ENCODE measurements at regions not wholly inside any gene's neighbourhood (a gene's known extent, or its start where the extent isn't known, plus 50 kb on each side); places are given as distances from the start of the nearest gene placed in this dataset.

GRCh38 chr1:116299248-116299647 is 73.8 kb upstream of the ATP1A1 start:
- no peak for DNase-seq

DNA sequence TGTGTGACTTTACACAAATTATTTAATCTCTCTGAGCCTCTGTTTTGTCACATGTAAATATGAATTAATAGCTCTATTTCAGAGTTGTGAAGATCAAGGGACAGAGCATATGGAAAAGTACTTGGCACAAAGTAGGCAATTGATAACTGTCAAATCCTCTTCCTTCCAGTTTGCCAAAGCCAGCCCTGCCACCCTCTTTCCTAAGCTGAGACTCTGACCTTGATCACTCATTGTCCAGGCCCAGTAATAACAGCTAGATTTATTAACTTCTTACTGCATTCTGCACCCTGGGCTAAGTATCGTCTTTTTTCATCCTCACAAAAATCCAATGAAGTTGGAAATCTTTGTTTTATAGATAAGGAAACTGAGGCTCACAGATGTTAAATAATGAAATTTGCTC is 70.8 kb upstream of the ATP1A1 start:
- DNase-seq: no peak

DNA sequence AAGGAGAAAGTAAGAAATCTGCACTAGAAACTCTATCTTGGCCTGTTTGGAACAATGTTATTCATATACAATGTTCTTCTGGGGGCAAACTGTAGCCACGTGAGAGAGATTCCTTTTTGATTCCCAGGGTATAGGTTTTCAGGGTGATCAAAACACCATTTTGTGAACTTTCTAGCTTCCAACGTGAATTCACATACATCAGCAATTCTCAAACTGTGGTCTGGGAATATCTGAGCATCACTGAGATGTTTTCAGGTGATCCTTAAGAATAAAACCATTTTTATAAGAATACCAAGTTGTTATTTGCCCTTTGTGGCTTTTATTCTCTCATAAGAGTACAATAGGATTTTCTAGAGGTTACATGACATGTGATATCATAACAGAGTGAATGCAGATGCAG is 66.9 kb upstream of the ATP1A1 start:
- DNase-seq: no peak

- no peak for DNase-seq
These were observed 66.1 kb upstream of the ATP1A1 start for GRCh38 chr1:116306840-116307442.

DNA sequence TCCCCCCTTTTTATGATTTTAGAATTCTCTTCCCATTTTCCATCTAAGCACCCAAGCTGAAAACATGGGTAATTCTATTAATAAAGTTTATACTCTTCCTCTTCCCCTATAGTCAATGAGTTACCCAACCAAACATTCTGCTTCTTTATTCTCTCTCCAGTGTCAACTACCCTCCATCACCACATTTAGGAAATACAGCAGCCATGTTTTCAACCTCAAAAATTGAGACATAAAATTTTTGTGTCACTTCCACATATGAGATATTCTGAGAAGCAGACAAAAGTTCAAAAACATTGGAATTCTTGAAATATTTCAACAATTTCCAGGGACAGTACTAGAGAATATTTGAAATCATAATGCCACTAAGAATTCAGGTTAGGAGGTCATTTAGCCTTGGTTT is 64.8 kb upstream of the ATP1A1 start:
- DNase-seq: no peak

- DNase-seq: no peak
These were observed 63.8 kb upstream of the ATP1A1 start for GRCh38 chr1:116309090-116309870.

DNA sequence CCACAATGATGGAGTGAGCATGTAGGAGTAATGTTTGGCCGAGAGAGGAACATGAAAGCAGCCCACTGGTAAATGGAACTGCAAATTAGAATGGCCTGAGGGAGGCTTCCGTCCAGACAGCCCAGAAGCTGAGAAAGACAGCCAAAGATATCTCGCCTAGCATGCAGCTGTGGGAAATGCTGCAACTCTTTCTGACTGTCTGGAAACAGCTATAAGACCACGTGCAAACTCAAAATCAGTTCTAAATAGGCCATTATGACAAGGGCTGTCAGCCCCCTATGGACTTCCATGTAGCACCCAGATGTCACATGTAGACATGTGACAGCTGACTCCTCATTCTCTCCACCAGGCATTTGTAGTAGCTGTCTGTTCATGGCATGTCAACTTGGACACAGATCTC is 62.9 kb upstream of the ATP1A1 start:
- DNase-seq: no peak

DNA sequence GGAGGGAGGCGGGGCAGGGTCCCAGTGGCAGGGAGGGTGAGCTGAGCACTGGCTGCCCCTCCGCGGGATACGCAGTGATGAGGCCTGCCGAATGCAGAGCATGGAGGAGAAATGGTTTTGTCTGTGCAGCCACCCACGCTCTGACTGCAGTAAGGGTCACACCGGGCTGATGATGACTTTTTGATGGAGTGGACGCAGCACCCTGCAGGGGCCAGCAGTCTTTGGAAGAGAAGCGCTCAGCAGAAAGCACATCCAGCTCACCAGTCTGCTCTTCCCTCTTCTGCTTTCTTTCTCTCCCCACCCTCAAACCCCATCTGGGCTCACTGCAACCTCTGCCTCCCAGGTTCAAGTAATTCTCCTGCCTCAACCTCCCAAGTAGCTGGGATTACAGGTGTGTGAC is 61.9 kb upstream of the ATP1A1 start:
- DNase-seq: no peak

DNA sequence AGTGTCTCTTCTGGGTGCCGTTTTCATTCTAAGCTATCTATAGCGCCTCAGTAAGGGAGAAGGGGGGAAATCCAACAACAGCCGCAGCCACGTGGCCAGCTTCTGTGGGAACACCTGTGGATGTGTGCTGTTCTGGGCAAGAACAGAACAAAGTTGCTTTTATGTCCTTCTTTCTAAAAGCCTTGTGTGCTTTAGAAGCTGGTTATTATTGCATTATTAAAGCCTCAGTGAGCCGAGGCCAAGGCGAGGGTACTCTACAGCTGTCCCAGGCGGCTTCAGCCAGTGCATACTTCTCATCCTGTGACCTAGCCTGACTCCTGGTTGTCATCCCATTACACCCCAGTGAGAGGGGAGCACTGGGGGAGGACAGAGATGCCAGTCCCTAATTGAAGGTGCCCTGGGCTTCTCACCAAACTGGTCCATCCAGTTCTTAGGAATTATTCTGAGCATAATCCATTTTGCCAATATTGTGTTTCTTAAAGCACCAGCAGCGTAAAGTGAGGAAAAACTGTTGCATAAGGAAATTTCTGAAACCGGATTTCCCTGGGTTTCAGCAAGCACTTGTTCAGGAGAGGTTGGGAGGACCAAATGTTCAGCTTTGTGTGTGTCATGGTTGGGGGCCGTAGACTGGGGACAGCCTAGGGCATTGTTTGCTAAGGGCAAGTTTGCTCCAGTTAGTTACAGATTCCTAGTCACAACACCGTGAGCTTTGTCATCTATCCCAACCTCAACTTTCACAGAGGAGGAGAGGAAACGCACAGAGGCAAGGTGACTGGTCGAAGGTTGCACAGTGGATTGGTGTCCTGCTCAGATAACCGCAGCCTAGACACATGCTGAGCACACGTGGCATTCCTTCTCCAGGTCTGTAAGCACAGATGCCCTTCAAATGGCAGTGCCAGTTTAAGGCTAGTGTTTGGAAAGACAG is 61.0 kb upstream of the ATP1A1 start:
- DNase-seq: no peak

DNA sequence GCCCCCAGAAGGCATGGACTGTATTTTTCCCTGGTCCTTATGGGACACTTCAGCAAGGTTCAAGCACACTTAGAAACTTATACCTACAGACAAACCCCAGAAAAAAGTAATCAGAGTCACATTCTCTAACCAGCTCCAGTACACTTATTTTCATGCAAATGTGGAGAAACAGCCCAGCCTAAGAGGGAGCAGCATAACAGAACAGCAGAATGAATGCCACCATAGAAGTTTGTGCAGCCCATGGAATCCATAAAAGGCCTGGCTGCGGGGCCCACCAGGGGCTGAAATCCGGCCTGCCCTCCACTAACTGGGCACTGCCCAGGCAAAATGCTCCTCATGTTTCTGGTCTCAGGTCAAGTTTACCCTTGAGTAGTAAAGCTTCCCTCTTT is 60.4 kb upstream of the ATP1A1 start:
- no peak for DNase-seq

DNA sequence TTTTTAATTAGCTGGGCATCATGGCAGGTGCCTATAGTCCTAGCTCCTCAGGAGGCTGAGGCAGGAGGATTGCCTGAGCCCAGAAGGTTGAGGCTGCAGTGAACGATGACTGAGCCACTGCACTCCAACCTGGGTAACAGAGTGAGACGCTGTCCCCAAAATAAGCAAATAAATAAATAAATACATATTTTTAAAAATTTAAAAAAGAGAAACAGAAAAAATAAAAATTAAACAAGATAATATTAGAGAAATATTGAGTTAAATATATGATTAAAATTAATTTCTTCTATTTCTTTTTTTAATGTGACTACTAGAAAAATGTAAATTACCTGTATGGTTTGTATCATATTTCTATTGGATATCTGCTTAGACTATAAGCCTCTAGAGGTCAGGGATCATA is 59.3 kb upstream of the ATP1A1 start:
- no peak for DNase-seq

- DNase-seq: no peak
These were observed 58.6 kb upstream of the ATP1A1 start for GRCh38 chr1:116314305-116314919.

GRCh38 chr1:116316373-116316772 is 56.7 kb upstream of the ATP1A1 start:
- no peak for DNase-seq

DNA sequence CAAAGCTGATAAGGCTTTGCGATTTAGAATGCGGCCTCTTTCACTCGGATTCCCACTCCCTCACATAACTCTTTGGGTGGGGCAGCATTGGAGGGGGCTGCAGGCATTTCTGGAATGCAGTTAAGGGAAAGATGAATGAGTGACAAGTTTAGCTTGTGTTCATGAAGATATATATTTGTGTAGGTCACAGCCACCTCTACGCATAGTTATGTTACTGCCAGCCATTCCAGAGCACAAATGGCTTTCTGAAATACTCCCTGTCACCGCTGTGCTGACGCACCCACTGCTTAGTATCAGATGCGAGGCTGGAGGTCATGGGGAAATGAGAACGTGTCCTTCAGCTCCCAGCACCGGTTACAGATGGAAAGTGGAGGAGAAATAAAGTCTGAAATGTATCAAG is 54.1 kb upstream of the ATP1A1 start:
- no peak for DNase-seq

- DNase-seq: no peak
These were observed 52.2 kb upstream of the ATP1A1 start for GRCh38 chr1:116320874-116321273.

- no peak for DNase-seq
These were observed 51.3 kb upstream of the ATP1A1 start for GRCh38 chr1:116321766-116322175.

DNA sequence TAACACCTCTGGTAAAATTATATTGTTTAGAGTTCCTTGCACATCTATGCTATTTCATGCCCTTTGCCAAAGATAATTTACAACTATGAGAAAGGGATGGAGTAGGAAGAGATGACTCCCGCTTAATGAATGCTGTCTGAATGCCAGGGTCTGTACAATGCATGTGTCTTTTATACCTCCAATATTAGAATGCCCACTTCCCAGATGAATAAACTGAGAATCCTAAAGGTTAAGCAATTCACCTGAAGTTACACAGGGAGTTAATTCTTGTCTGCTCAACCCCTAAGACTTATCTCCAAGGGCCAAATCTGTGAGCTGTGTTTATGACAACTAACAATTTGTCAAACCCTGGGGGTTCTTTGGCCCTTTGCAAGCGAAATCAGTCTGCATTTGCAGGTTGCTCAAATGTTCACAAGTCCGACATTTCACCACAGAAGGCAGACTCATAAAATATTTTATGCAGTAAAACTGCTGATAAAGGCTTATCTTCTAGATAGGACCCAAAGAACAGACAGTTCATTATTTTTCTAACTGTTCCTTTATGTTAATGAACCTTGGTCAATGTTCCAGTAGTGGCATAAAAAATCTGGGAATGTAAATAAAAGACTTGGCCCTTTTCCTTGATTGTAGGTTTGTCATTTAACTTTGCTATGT is 50.2 kb upstream of the ATP1A1 start:
- DNase-seq: no peak

All from activated CD4-positive, alpha-beta T cell treated with anti-CD3 and anti-CD28 coated beads, Interleukin-2, amount 50 U/mL, for 48 hours (primary cell).